ENCODE measurements at regions not wholly inside any gene's neighbourhood (a gene's known extent, or its start where the extent isn't known, plus 50 kb on each side); places are given as distances from the start of the nearest gene placed in this dataset.

- no peak overlapping the region for H3K4me3 ChIP-seq
- RAD21 ChIA-PET (ENCODE audit: unreplicated experiment): no interaction called here
- 51% methylated on average over 11 of the region's 11 CpGs for WGBS (ENCODE audit: insufficient coverage, insufficient replicate concordance, low lambda C conversion rate, missing lambda C conversion rate)
- TF ChIP-seq MEF2B (IDR thresholded peaks at IDR 0.05; ENCODE audit: partially characterized antibody, poor library complexity, severe bottlenecking): no peak
- TF ChIP-seq ZNF207 (IDR thresholded peaks at IDR 0.05; ENCODE audit: borderline replicate concordance): no peak
- H2AFZ ChIP-seq (ENCODE audit: control insufficient read depth, low read depth, low read length): no peak overlapping the region
- CTCF ChIA-PET: interaction anchor here (1.2 kb wide), 1 partner anchor 9 kb away, joined by 4 read pairs; no protein-coding TSS in a partner anchor
- intact Hi-C loops (cut with micrococcal nuclease; ENCODE audit: unreplicated experiment): no loop called here
- no peak overlapping the region for H3K9ac ChIP-seq (ENCODE audit: control insufficient read depth, insufficient read depth, low read length)
- H3K27me3 ChIP-seq (replicated peaks in 1 of 2; ENCODE audit: control insufficient read depth in 2 of 2, insufficient read depth in 2 of 2, low read length in 1 of 2): no peaks in the 10 kb centered on the region; a peak in 1 of 4 replicates
- ATAC-seq (no peak), DNase-seq (ENCODE audit: low read depth, low spot score) (no peak), FAIRE-seq (no peak)
- no peak overlapping the region for H3K4me2 ChIP-seq (ENCODE audit: control insufficient read depth, insufficient read depth)
- H3K36me3 ChIP-seq (ENCODE audit: control insufficient read depth in 2 of 2, insufficient read depth in 2 of 2, low read length in 1 of 2): no peaks in the 10 kb centered on the region
- no peaks in the 10 kb centered on the region for H3K4me1 ChIP-seq (ENCODE audit: control insufficient read depth, insufficient read depth, low read length)
- POLR2A ChIA-PET: no interaction called here
- SMC1A ChIA-PET (ENCODE audit: uncharacterized antibody, unreplicated experiment): interaction anchor here (1.0 kb wide), 1 partner anchor 19 kb away, joined by 3 read pairs; no protein-coding TSS in a partner anchor
- H3K79me2 ChIP-seq (ENCODE audit: control insufficient read depth, insufficient read depth, low read length): no peaks in the 10 kb centered on the region
- no peak overlapping the region for H3K27ac ChIP-seq (ENCODE audit: control insufficient read depth, insufficient read depth)
- in situ Hi-C loops (cut with MboI): no loop called here
- no peaks in the 10 kb centered on the region for H4K20me1 ChIP-seq (ENCODE audit: control insufficient read depth, insufficient read depth)
- no TSS peak for BruUV-seq (replicated peaks)
- H3K9me3 ChIP-seq (replicated peaks; ENCODE audit: control insufficient read depth, insufficient read depth, low read length): no peaks in the 10 kb centered on the region
These were observed 171.9 kb upstream of the SULF2 start for GRCh38 chr20:47957135-47957534.

- ChIA-PET RAD21 (ENCODE audit: unreplicated experiment) (no interaction called here), CTCF (no interaction called here), SMC1A (ENCODE audit: uncharacterized antibody, unreplicated experiment) (interaction anchor here (1.0 kb wide), 1 partner anchor 19 kb away, joined by 3 read pairs; no protein-coding TSS in a partner anchor), POLR2A (no interaction called here)
- intact Hi-C loops (cut with micrococcal nuclease; ENCODE audit: unreplicated experiment) (no loop called here), in situ Hi-C loops (cut with MboI) (no loop called here)
- no peak overlapping the region for H3K4me2 ChIP-seq (ENCODE audit: control insufficient read depth, insufficient read depth)
- BruUV-seq (replicated peaks): no TSS peak
- H3K79me2 ChIP-seq (ENCODE audit: control insufficient read depth, insufficient read depth, low read length): no peaks in the 10 kb centered on the region
- H3K4me1 ChIP-seq (ENCODE audit: control insufficient read depth, insufficient read depth, low read length): no peaks in the 10 kb centered on the region
- no peak for FAIRE-seq
- no peak overlapping the region for H3K4me3 ChIP-seq
- WGBS (ENCODE audit: insufficient coverage, insufficient replicate concordance, low lambda C conversion rate, missing lambda C conversion rate): 46% methylated on average over 19 of the region's 19 CpGs
- no peaks in the 10 kb centered on the region for H4K20me1 ChIP-seq (ENCODE audit: control insufficient read depth, insufficient read depth)
- H3K9ac ChIP-seq (ENCODE audit: control insufficient read depth, insufficient read depth, low read length): no peak overlapping the region
- no peaks in the 10 kb centered on the region for H3K36me3 ChIP-seq (ENCODE audit: control insufficient read depth in 2 of 2, insufficient read depth in 2 of 2, low read length in 1 of 2)
- H3K27ac ChIP-seq (ENCODE audit: control insufficient read depth, insufficient read depth): no peak overlapping the region
- no peaks in the 10 kb centered on the region; a peak in 2 of 4 replicates for H3K27me3 ChIP-seq (replicated peaks in 1 of 2; ENCODE audit: control insufficient read depth in 2 of 2, insufficient read depth in 2 of 2, low read length in 1 of 2)
- no peaks in the 10 kb centered on the region for H3K9me3 ChIP-seq (replicated peaks; ENCODE audit: control insufficient read depth, insufficient read depth, low read length)
- no peak for DNase-seq (ENCODE audit: low read depth, low spot score)
- no peak for ATAC-seq
- no peak overlapping the region for H2AFZ ChIP-seq (ENCODE audit: control insufficient read depth, low read depth, low read length)
- TF ChIP-seq MXI1 (IDR thresholded peaks at IDR 0.05; ENCODE audit: low read depth, low read length): no peak
- no peak for TF ChIP-seq IKZF1 (conservative IDR thresholded peaks at IDR 0.05)
- TF ChIP-seq PKNOX1 (IDR thresholded peaks at IDR 0.05): no peak
- no peak for TF ChIP-seq BHLHE40 (IDR thresholded peaks at IDR 0.05; ENCODE audit: borderline replicate concordance in 1 of 2, low read depth in 2 of 2, low read length in 1 of 2)
- no peak for TF ChIP-seq E4F1 (IDR thresholded peaks at IDR 0.05; ENCODE audit: borderline replicate concordance, partially characterized antibody)
- no peak for TF ChIP-seq PAX8 (IDR thresholded peaks at IDR 0.05)
- no peak for TF ChIP-seq ATF7 (IDR thresholded peaks at IDR 0.05; ENCODE audit: low read depth)
- TF ChIP-seq NR2C1 (IDR thresholded peaks at IDR 0.05): no peak
- no peak for TF ChIP-seq NKRF (conservative IDR thresholded peaks at IDR 0.05)
These were observed 171.2 kb upstream of the SULF2 start for GRCh38 chr20:47956268-47956995.
